Keratinocyte (primary cell): ENCODE measurements at regions not wholly inside any gene's neighbourhood (a gene's known extent, or its start where the extent isn't known, plus 50 kb on each side); places are given as distances from the start of the nearest gene placed in this dataset.

Experiments
- DNase-seq: peaks from one replicate; pipeline ENCODE4 v3.0.0-alpha.2; 2011; ENCODE audit warnings: low read depth, missing footprints, low spot score
- FAIRE-seq: peaks from 2 replicates; lab custom pipeline; 2011; peaks lifted over from hg19 to GRCh38; lab: Jason Lieb, UNC
- H2AFZ ChIP-seq: 2 replicates; pipeline ENCODE4 v1.6.0; 2012; ENCODE audit warnings: low read length, control low read depth, inconsistent platforms; ENCODE audit not compliant: control insufficient read depth
- H3K27ac ChIP-seq: 2 replicates; pipeline ENCODE4 v1.5.1; 2011; ENCODE audit warnings: low read length; ENCODE audit not compliant: control insufficient read depth, insufficient read depth
- H3K27me3 ChIP-seq: 3 replicates; pipeline ENCODE4 v1.6.0; 2011; ENCODE audit warnings: low read length; ENCODE audit not compliant: control insufficient read depth, insufficient read depth; ENCODE audit errors: extremely low read depth
- H3K36me3 ChIP-seq, 2 experiments: 2 replicates in 1 of 2; 3 replicates in 1 of 2; pipeline ENCODE4 v1.5.1; 2011; ENCODE audit warnings: low read length in 2 of 2, mild to moderate bottlenecking in 1 of 2; ENCODE audit not compliant: control insufficient read depth in 2 of 2, insufficient read depth in 2 of 2; ENCODE audit errors: extremely low read depth in 1 of 2
- H3K4me1 ChIP-seq: 3 replicates; pipeline ENCODE4 v1.5.1; 2011; ENCODE audit warnings: low read length; ENCODE audit not compliant: control insufficient read depth, insufficient read depth; ENCODE audit errors: extremely low read depth
- H3K4me2 ChIP-seq: 3 replicates; pipeline ENCODE4 v1.6.0; 2011; ENCODE audit warnings: low read depth, low read length; ENCODE audit not compliant: control insufficient read depth, insufficient read depth; ENCODE audit errors: extremely low read depth
- H3K4me3 ChIP-seq, 3 experiments: fragments of 200-600 bp in 1 of 3; sonication (generic) in 1 of 3; 2 replicates in 2 of 3; 3 replicates in 1 of 3; pipeline ENCODE4 v1.5.1; 2011 to 2016; ENCODE audit warnings: low read length in 3 of 3, mild to moderate bottlenecking in 3 of 3, control low read depth in 2 of 3, inconsistent platforms in 1 of 3, low read depth in 1 of 3, mixed read lengths in 1 of 3, mixed run types in 1 of 3, moderate library complexity in 1 of 3; ENCODE audit not compliant: control insufficient read depth in 2 of 3, insufficient read depth in 2 of 3; ENCODE audit errors: extremely low read depth in 1 of 3
- H3K79me2 ChIP-seq: 2 replicates; pipeline ENCODE4 v1.6.0; 2012; ENCODE audit warnings: low read length; ENCODE audit not compliant: control insufficient read depth, insufficient read depth
- H3K9ac ChIP-seq: 3 replicates; pipeline ENCODE4 v1.6.0; 2011; ENCODE audit warnings: low read length; ENCODE audit not compliant: control insufficient read depth, insufficient read depth; ENCODE audit errors: extremely low read depth
- H3K9me1 ChIP-seq: 3 replicates; pipeline ENCODE4 v1.6.0; 2011; ENCODE audit warnings: low read length; ENCODE audit not compliant: control insufficient read depth, insufficient read depth; ENCODE audit errors: extremely low read depth
- H3K9me3 ChIP-seq: 2 replicates; pipeline ENCODE4 v1.5.1; 2012; ENCODE audit warnings: low read depth, low read length; ENCODE audit not compliant: control insufficient read depth
- H4K20me1 ChIP-seq: 3 replicates; pipeline ENCODE4 v1.6.0; 2011; ENCODE audit warnings: low read length; ENCODE audit not compliant: control insufficient read depth, insufficient read depth; ENCODE audit errors: extremely low read depth
- EZH2 ChIP-seq: IDR thresholded peaks from one replicate; pipeline ENCODE4 v1.6.1; 2012; ENCODE audit warnings: inconsistent platforms, mild to moderate bottlenecking, low read length, moderate library complexity
- dilution Hi-C: fragments of 300-500 bp; cut with MboI; formaldehyde crosslinking; loops from one replicate; pipeline ENCODE4 v1.7.0; 2020; ENCODE audit warnings: low sequenced_read_pairs; ENCODE audit not compliant: extremely low pct_ligation_motif_present
- TF ChIP-seq, protein P1 (sequence below), 3 experiments: IDR thresholded peaks in 1 of 3; conservative IDR thresholded peaks in 1 of 3; optimal IDR thresholded peaks in 1 of 3; 2 replicates in 2 of 3; 3 replicates in 1 of 3; pipeline versions ENCODE3 to v1.5.1; 2011; ENCODE audit warnings: low read length in 3 of 3, mild to moderate bottlenecking in 3 of 3, moderate library complexity in 2 of 3, control low read depth in 1 of 3, inconsistent platforms in 1 of 3; ENCODE audit not compliant: insufficient read depth in 2 of 3; ENCODE audit errors: extremely low read depth in 1 of 3

DNA sequence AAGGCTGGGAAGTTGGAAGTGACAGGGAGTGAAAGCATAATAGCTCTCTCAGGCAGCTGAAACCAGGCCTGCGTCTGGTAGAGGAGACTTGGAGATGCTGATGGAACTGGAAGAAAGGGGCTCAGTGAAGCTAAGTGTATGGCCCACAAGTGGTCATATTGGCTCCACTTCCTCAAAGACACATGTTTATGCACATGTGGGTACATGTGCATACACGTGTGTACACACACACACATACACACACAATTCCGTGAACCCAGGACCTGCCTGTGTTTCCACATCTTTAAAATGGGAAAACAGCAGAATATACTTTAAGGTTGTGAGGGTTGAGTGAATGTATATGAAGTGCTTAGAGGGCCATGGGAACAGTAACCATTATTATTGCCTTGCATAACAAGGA is 160.9 kb downstream of the ARL6IP6 start:
- no peak overlapping the region for H3K4me3 ChIP-seq
- H3K27me3 ChIP-seq = no peaks in the 10 kb centered on the region
- FAIRE-seq (no peak), DNase-seq (no peak)
- dilution Hi-C loops = no loop called here
- H2AFZ ChIP-seq = no peak overlapping the region
- H3K9me3 ChIP-seq = no peaks in the 10 kb centered on the region
- no peak overlapping the region for H3K9ac ChIP-seq
- H3K27ac ChIP-seq = no peak overlapping the region
- H3K4me1 ChIP-seq = peaks cover 23% of the 10 kb centered on the region
- TF ChIP-seq EZH2 = no peak
- TF ChIP-seq, protein P1, sequence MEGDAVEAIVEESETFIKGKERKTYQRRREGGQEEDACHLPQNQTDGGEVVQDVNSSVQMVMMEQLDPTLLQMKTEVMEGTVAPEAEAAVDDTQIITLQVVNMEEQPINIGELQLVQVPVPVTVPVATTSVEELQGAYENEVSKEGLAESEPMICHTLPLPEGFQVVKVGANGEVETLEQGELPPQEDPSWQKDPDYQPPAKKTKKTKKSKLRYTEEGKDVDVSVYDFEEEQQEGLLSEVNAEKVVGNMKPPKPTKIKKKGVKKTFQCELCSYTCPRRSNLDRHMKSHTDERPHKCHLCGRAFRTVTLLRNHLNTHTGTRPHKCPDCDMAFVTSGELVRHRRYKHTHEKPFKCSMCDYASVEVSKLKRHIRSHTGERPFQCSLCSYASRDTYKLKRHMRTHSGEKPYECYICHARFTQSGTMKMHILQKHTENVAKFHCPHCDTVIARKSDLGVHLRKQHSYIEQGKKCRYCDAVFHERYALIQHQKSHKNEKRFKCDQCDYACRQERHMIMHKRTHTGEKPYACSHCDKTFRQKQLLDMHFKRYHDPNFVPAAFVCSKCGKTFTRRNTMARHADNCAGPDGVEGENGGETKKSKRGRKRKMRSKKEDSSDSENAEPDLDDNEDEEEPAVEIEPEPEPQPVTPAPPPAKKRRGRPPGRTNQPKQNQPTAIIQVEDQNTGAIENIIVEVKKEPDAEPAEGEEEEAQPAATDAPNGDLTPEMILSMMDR (optimal IDR thresholded peaks at IDR 0.05 in 1 of 3, IDR thresholded peaks at IDR 0.05 in 1 of 3, conservative IDR thresholded peaks at IDR 0.05 in 1 of 3; ENCODE audit: extremely low read depth in 1 of 3, insufficient read depth in 2 of 3, low read length in 3 of 3) = no peak
- H3K79me2 ChIP-seq = no peaks in the 10 kb centered on the region
- no peak overlapping the region for H3K4me2 ChIP-seq
- no peaks in the 10 kb centered on the region for H3K36me3 ChIP-seq
- no peaks in the 10 kb centered on the region for H3K9me1 ChIP-seq
- H4K20me1 ChIP-seq = no peaks in the 10 kb centered on the region

DNA sequence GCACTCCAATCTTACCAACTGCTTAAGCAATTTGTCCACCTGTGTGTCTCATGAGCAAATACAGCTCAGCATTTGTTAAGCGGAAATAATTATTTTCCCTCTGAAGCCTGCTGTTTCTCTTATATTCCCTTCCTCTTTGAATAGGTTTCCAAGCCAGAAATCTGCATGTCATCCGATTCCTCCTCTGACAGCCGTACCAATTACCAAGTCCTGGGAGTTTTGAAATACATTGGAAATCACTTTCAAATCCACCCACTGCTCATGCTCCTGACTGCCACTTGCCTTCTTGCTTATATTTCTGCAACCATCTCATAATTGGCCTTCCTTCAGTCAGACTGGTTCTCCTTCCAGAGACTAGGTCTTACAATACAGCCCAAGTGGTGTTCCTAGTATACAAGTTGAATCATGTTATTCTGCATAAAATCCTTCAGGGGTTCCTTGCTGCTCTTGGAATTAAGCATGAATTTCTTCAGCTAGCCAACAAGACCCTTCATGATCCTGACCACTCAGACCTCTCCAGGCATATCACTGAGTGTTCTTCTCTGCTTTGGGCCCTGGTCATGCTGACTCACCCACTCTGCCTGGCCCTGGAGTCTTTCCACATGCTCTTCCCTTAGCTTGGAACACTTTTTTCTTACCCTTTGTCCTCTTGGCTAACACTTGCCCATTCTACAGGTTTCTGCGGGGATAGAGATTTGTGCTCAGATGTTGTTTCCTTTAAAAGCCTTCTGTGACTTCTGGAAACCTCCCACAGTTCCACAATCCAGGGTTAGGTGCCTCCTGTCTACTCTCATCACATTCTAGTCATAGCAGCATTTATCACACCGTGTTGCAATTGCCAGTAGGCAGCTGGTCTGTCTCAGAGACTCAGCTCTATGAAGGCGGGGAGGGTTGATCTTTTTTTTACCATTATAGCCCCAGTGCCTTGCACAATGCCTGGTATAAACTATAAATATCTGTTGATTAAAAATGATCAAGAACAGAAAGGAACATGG is 157.6 kb downstream of the ARL6IP6 start:
- peaks cover 23% of the 10 kb centered on the region for H3K4me1 ChIP-seq
- no peaks in the 10 kb centered on the region for H3K79me2 ChIP-seq
- H3K9me1 ChIP-seq = no peaks in the 10 kb centered on the region
- no peaks in the 10 kb centered on the region for H4K20me1 ChIP-seq
- H3K9ac ChIP-seq = no peak overlapping the region
- peak overlapping the region; percentile 54 for H3K4me2 ChIP-seq
- no peaks in the 10 kb centered on the region for H3K36me3 ChIP-seq
- dilution Hi-C loops = no loop called here
- TF ChIP-seq, protein P1 (optimal IDR thresholded peaks at IDR 0.05 in 1 of 3, IDR thresholded peaks at IDR 0.05 in 1 of 3, conservative IDR thresholded peaks at IDR 0.05 in 1 of 3; ENCODE audit: extremely low read depth in 1 of 3, insufficient read depth in 2 of 3, low read length in 3 of 3) = no peak
- no peak for TF ChIP-seq EZH2
- no peak overlapping the region for H3K27ac ChIP-seq
- FAIRE-seq = no peak
- no peaks in the 10 kb centered on the region for H3K9me3 ChIP-seq
- no peak overlapping the region for H2AFZ ChIP-seq
- peak; percentile 45 for DNase-seq
- H3K27me3 ChIP-seq = no peaks in the 10 kb centered on the region
- H3K4me3 ChIP-seq = no peak overlapping the region
